Fibroblast of skin of right biceps (primary cell): ENCODE measurements at regions not wholly inside any gene's neighbourhood (a gene's known extent, or its start where the extent isn't known, plus 50 kb on each side); places are given as distances from the start of the nearest gene placed in this dataset.
A peak's percentile ranks its signal among the peaks of the same experiment; 100 is the strongest.

Experiments
- DNase-seq: peaks from one replicate; pipeline ENCODE4 v3.0.0-alpha.2; 2013

DNA sequence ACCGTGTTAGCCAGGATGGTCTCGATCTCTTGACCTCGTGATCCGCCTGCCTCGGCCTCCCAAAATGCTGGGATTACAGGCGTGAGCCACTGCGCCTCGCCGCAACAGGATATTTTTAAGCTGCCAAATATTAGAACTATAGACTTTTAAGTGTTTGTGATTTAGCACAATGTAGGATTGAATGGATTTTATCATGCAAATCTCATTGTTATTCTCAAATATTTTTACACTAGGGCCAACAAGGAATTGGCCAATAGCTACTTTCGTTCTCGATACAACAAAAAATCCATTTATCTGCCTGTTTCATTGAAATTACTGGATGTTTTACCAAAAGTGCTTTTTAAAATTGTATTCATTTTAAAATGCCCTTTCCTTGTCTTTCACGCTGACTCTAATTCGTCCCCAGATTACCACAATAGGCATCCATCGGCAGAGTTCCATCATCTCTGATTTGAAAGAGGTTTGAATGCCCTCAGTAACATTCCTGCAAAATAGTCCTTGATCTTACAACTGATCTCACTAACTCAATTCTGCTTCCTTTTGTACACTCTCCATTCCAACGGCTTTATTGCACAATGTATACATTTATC is 99.6 kb upstream of the ROBO2 start:
- DNase-seq: no peak

DNA sequence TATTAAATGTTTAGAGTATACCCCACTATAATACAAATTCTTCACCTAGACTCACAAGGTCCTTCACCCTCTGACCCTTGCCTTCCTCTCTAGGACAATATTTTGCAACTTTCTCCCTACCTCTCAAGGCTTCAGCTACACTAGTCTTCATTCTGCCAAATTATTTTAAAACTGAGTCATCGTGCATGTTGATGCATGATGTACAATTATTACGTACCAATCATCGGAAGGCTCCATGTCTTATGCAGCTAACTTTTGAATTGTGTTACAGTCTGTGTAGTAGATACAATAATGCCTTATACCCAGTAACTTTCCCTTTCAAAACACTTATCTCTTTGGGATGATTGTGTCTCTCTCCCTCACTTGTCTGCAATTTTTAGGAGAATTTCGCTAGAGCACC is 98.5 kb upstream of the ROBO2 start:
- no peak for DNase-seq

GRCh38 chr3:76942101-76942500 is 97.8 kb upstream of the ROBO2 start:
- DNase-seq: no peak

- no peak for DNase-seq
These were observed 96.8 kb upstream of the ROBO2 start for GRCh38 chr3:76943058-76943457.

DNA sequence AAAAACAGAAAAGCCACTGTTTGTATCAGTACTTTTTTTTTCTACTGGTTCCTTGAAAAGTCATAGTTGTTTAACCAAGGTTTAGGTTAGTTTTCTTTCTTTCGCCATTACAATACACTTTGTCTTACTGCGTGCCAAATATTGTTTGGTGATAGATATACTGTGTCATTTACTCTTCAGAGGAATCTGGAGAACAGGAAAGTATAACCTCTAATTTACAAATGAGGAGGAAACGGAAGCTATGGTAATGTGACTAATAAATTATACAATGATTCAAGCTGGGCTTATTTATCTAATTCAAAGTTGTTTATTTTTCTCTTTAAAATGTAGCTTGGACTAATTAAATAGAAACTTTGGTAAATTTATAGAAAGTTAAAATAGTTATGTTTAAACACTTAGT is 96.2 kb upstream of the ROBO2 start:
- DNase-seq: no peak

DNA sequence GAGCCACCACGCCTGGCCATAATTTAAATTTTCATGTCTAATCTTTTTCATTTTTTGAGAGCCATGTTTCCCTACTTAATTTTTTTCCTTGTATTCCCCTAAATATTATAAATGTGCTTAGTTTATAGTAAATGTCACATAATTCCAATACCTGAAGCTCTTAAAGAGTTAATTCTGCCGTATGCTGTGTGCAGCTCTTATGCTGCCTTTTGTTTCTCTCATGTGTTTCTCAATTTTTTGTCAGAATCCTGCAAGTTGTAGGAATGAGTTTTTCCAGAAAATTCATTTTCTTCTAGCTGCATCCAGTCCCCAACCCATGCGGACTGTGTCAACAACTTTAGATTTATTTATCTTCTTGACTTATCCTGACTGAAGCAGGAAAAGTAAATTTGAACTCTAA is 90.9 kb upstream of the ROBO2 start:
- DNase-seq: no peak

- DNase-seq: no peak
These were observed 90.4 kb upstream of the ROBO2 start for GRCh38 chr3:76949462-76949861.

- DNase-seq: no peak
These were observed 89.3 kb upstream of the ROBO2 start for GRCh38 chr3:76950590-76950989.

GRCh38 chr3:76954412-76954811 is 85.5 kb upstream of the ROBO2 start:
- no peak for DNase-seq

DNA sequence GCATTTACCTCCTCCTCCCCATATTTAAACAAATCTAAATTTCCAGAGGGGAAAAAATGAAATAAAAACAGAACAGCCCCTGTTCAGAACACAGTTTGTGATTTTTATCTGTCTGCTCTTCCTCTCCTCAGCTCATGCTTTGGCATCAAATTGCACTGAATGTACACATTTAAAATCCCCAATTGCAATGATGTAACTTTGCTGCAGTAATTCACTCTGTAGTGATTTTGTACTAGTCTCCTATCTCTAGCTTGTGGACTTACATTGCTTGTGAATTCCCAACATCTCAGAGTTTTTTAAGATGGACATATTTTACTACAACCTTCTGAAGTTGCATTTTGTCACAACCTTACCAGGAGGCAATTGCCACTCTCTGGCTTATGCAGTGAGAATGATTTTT is 81.6 kb upstream of the ROBO2 start:
- DNase-seq: no peak

DNA sequence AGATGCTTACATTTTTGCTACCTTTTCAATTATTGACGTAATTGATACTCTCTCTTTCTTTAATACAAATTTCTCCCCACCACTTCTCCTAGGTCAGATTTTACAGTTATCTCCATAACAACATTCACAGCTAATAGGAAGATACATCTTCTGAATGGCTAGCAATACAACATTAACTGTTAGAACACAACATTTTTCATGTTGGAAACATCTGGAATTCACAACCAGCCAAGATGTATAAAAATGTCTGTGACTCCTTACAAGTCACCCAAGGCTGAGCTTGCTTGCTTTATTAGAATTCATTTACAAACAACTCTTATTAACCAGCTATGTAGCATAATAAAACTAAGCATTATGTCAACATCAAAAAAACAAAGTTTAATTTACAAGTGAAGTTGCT is 81.0 kb upstream of the ROBO2 start:
- DNase-seq: no peak

DNA sequence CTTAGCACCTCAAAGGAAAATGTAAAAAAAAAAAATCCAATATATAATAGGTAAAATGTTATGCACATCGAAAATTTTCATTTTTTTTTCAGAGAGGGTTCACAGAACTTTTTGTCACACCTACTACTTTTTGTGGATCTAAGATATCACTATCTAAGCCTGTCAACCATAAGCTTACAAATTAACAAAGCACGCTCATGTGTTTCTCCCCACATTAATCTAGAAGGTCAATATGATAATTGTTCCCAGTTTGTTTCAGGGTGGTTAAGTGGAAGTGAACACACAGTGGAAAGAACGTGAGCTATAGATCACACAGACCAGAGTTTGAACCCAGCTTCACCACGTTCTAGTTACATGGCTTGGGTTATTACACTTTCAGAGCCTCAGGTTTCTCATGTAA is 78.6 kb upstream of the ROBO2 start:
- no peak for DNase-seq

- DNase-seq: no peak
These were observed 74.7 kb upstream of the ROBO2 start for GRCh38 chr3:76965122-76965725.

DNA sequence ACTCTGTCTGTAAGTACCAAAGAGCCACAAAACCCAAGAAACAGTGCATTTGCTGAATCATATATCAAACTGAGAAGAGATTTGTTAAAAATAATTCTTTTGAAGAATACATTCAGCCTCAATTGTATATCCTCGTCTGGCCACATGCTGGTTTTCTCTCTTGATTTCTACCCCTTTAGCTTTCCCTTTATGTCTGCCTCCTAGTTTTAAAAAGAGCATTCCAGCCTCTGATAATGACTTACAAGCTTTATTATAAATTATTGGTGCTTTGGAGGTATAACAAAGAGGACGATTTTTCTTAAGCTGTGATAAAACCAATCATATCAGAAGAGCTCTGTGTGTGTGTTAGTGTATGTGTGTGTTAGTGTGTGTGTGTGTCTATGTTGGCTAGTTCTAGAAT is 70.4 kb upstream of the ROBO2 start:
- DNase-seq: no peak

DNA sequence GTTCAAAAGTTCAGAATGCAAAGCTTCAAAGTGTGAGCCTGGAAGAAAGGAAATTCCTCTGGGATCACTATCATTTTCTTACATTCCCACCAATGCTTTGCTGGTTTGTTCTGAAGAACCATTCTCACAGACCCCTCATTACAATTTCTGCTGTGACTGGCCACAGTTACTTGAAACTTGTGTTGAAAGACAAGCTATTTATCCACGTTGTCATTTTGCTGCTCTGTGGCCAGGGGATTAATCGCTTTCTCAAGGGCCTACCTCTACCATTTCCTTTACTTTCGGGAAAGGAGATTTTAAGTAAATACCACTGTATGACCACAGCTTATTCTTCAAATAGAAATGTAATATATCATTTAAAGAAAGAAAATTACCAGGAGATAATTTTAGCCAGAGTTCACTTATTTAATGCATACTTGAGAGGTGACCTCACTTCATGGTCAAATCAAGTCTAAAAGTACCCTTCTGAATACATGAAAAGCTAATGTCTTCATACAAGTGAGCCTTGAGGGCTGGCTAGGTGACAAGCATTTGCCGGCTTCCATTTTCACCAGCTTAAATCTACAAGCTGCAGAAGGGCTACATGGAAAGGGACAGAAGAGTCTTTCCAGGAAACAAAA is 69.8 kb upstream of the ROBO2 start:
- peak; percentile 13 for DNase-seq

DNA sequence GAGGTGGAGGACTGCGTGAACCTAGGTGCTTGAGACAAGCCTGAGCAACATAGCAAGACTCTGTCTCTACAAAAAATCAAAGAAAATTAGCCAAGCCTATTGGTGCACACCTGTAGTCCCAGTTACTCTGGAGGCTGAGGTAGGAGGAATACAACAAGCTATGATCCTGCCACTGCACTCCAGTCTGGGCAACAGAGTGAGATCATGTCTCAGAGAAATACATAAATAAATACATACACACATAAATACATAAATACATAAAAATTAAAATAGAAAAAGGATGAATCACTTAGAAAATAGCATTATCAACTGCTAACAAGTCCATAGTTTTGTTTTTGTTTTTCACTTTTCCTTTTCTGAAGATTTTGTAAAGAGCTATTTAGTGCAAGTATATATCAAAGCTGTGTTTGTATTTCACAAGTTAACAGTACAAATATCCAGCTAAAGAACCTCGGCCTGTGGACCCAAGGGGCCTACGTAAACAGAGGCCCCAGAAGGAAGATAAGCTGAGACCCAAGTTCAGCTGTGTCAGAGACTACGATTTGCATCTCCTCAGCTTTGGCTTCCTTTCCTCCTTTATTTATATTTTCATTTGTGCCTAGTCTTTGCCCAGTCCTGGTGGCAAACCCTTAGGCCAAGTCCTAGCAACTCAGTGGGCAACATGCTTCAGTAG is 67.1 kb upstream of the ROBO2 start:
- no peak for DNase-seq

GRCh38 chr3:76976996-76977395 is 62.9 kb upstream of the ROBO2 start:
- no peak for DNase-seq

GRCh38 chr3:76985645-76986044 is 54.3 kb upstream of the ROBO2 start:
- DNase-seq: no peak

- DNase-seq: no peak
These were observed 52.9 kb upstream of the ROBO2 start for GRCh38 chr3:76986876-76987474.
